HEK293 (cell line): ENCODE measurements at regions not wholly inside any gene's neighbourhood (a gene's known extent, or its start where the extent isn't known, plus 50 kb on each side); places are given as distances from the start of the nearest gene placed in this dataset.

Experiments
- CTCF ChIA-PET: fragments of 350-600 bp; formaldehyde crosslinking; extraction: SDS; loops from one replicate; lab custom pipeline; 2021; ENCODE audit warnings: antibody characterized with exemption; lab: Yijun Ruan, JAX
- POLR2A ChIA-PET: fragments of 300-600 bp; formaldehyde crosslinking; extraction: SDS; loops from one replicate; lab custom pipeline; 2020; ENCODE audit warnings: antibody characterized with exemption, inconsistent platforms; lab: Yijun Ruan, JAX
- H3K27ac ChIP-seq: fragments of 200-500 bp; sonication (Bioruptor generic); 2 replicates; pipeline ENCODE4 v1.5.1; 2014; ENCODE audit warnings: low read depth, low read length, control low read depth, inconsistent platforms; ENCODE audit errors: extremely low read depth
- H3K36me3 ChIP-seq, 2 experiments: fragments of 200-500 bp in 1 of 2; sonication (Bioruptor generic) in 1 of 2; 1 replicate in 1 of 2; 2 replicates in 1 of 2; pipeline ENCODE4 v1.5.1; 2014 to 2017; ENCODE audit warnings: inconsistent platforms in 2 of 2, low read length in 2 of 2; ENCODE audit not compliant: control insufficient read depth in 2 of 2, insufficient read depth in 1 of 2
- H3K4me1 ChIP-seq: fragments of 200-500 bp; sonication (Bioruptor generic); 2 replicates; pipeline ENCODE4 v1.5.1; 2014; ENCODE audit warnings: mild to moderate bottlenecking, low read length, inconsistent platforms; ENCODE audit not compliant: control insufficient read depth, insufficient read depth
- H3K4me3 ChIP-seq: 2 replicates; pipeline ENCODE4 v1.5.1; 2011; ENCODE audit warnings: low read depth, mild to moderate bottlenecking, control low read depth, low read length, moderate library complexity
- H3K9me3 ChIP-seq: fragments of 200-500 bp; sonication (Bioruptor generic); 2 replicates; pipeline ENCODE4 v1.5.1; 2014; ENCODE audit warnings: low read depth, low read length, inconsistent platforms; ENCODE audit not compliant: control insufficient read depth, insufficient read depth
- FEZF1 ChIP-seq: fragments of 450-650 bp; formaldehyde crosslinking; IDR thresholded peaks from 2 replicates; pipeline ENCODE4 v1.5.1; 2016; ENCODE audit warnings: missing biosample characterization, missing genetic modification characterization
- GLIS1 ChIP-seq: fragments of 450-650 bp; formaldehyde crosslinking; IDR thresholded peaks from 2 replicates; pipeline ENCODE4 v1.5.1; 2016; ENCODE audit warnings: missing biosample characterization, missing genetic modification characterization
- HOXC10 ChIP-seq: sonication (generic); formaldehyde crosslinking; IDR thresholded peaks from 2 replicates; pipeline ENCODE4 v1.8.1; 2023; ENCODE audit warnings: mild to moderate bottlenecking, missing genetic modification reagents
- MZF1 ChIP-seq: fragments of 450-650 bp; formaldehyde crosslinking; IDR thresholded peaks from 2 replicates; pipeline ENCODE4 v1.5.1; 2017; ENCODE audit warnings: missing biosample characterization, missing genetic modification characterization, borderline replicate concordance
- OSR2 ChIP-seq: fragments of 450-650 bp; formaldehyde crosslinking; IDR thresholded peaks from 2 replicates; pipeline ENCODE4 v1.5.1; 2016; ENCODE audit warnings: missing biosample characterization, missing genetic modification characterization
- SCRT2 ChIP-seq: fragments of 450-650 bp; formaldehyde crosslinking; IDR thresholded peaks from 2 replicates; pipeline ENCODE4 v1.5.1; 2016; ENCODE audit warnings: missing biosample characterization, missing genetic modification characterization
- WT1 ChIP-seq: fragments of 450-650 bp; formaldehyde crosslinking; IDR thresholded peaks from 2 replicates; pipeline ENCODE4 v1.5.1; 2016; ENCODE audit warnings: missing biosample characterization, missing genetic modification characterization
- ZBTB1 ChIP-seq: fragments of 450-650 bp; formaldehyde crosslinking; IDR thresholded peaks from 2 replicates; pipeline ENCODE4 v1.5.1; 2016; ENCODE audit warnings: missing biosample characterization, missing genetic modification characterization
- ZBTB10 ChIP-seq: fragments of 450-650 bp; formaldehyde crosslinking; IDR thresholded peaks from 2 replicates; pipeline ENCODE4 v1.5.1; 2016; ENCODE audit warnings: missing biosample characterization, missing genetic modification characterization
- ZBTB7A ChIP-seq: fragments of 450-650 bp; formaldehyde crosslinking; IDR thresholded peaks from 2 replicates; pipeline ENCODE4 v1.5.1; 2016; ENCODE audit warnings: low read depth, missing biosample characterization, missing genetic modification characterization
- ZFP41 ChIP-seq: fragments of 450-650 bp; formaldehyde crosslinking; IDR thresholded peaks from 2 replicates; pipeline ENCODE4 v1.5.1; 2016; ENCODE audit warnings: missing biosample characterization, missing genetic modification characterization, borderline replicate concordance
- ZIC2 ChIP-seq: fragments of 450-650 bp; formaldehyde crosslinking; IDR thresholded peaks from 2 replicates; pipeline ENCODE4 v1.5.1; 2016; ENCODE audit warnings: missing biosample characterization, missing genetic modification characterization
- ZNF16 ChIP-seq: fragments of 450-650 bp; formaldehyde crosslinking; IDR thresholded peaks from 2 replicates; pipeline ENCODE4 v1.5.1; 2016; ENCODE audit warnings: low read depth, missing biosample characterization, missing genetic modification characterization
- ZNF202 ChIP-seq: fragments of 450-650 bp; formaldehyde crosslinking; IDR thresholded peaks from 2 replicates; pipeline ENCODE4 v1.5.1; 2016; ENCODE audit warnings: missing biosample characterization, missing genetic modification characterization, borderline replicate concordance
- ZNF248 ChIP-seq: fragments of 450-650 bp; formaldehyde crosslinking; IDR thresholded peaks from 2 replicates; pipeline ENCODE4 v1.5.1; 2017; ENCODE audit warnings: missing biosample characterization, missing genetic modification characterization
- ZNF274 ChIP-seq, 2 experiments: fragments of 200-500 bp in 1 of 2; fragments of 450-650 bp in 1 of 2; sonication (Bioruptor generic) in 1 of 2; formaldehyde crosslinking in 1 of 2; IDR thresholded peaks; 2 replicates each; pipeline versions ENCODE4 v1.5.1 to v1.6.1; 2014 to 2016; ENCODE audit warnings: borderline replicate concordance in 1 of 2, inconsistent platforms in 1 of 2, low read length in 1 of 2, missing biosample characterization in 1 of 2, missing genetic modification characterization in 1 of 2
- ZNF501 ChIP-seq: fragments of 450-650 bp; formaldehyde crosslinking; IDR thresholded peaks from 2 replicates; pipeline ENCODE4 v1.5.1; 2016; ENCODE audit warnings: missing biosample characterization, missing genetic modification characterization
- ZNF514 ChIP-seq: fragments of 450-650 bp; formaldehyde crosslinking; IDR thresholded peaks from 2 replicates; pipeline ENCODE4 v1.5.1; 2016; ENCODE audit warnings: missing biosample characterization, missing genetic modification characterization
- ZNF521 ChIP-seq: fragments of 450-650 bp; formaldehyde crosslinking; IDR thresholded peaks from 2 replicates; pipeline ENCODE4 v1.5.1; 2017; ENCODE audit warnings: missing biosample characterization, mild to moderate bottlenecking, missing genetic modification characterization
- ZNF529 ChIP-seq: fragments of 450-650 bp; formaldehyde crosslinking; IDR thresholded peaks from 2 replicates; pipeline ENCODE4 v1.5.1; 2017; ENCODE audit warnings: missing genetic modification characterization, missing biosample characterization; ENCODE audit not compliant: insufficient replicate concordance
- ZNF585B ChIP-seq: fragments of 450-650 bp; formaldehyde crosslinking; IDR thresholded peaks from 2 replicates; pipeline ENCODE4 v1.5.1; 2016; ENCODE audit warnings: missing biosample characterization, missing genetic modification characterization
- ZNF701 ChIP-seq: fragments of 450-650 bp; formaldehyde crosslinking; IDR thresholded peaks from 2 replicates; pipeline ENCODE4 v1.5.1; 2016; ENCODE audit warnings: missing biosample characterization, missing genetic modification characterization
- ZNF76 ChIP-seq: fragments of 450-650 bp; formaldehyde crosslinking; IDR thresholded peaks from 2 replicates; pipeline ENCODE4; 2016; ENCODE audit warnings: low read depth, missing biosample characterization, missing genetic modification characterization, borderline replicate concordance
- ZNF777 ChIP-seq: fragments of 450-650 bp; formaldehyde crosslinking; IDR thresholded peaks from 2 replicates; pipeline ENCODE4 v1.5.1; 2017; ENCODE audit warnings: missing biosample characterization, missing genetic modification characterization, borderline replicate concordance
- ZSCAN23 ChIP-seq: fragments of 450-650 bp; formaldehyde crosslinking; IDR thresholded peaks from 2 replicates; pipeline ENCODE4 v1.5.1; 2016; ENCODE audit warnings: missing biosample characterization, missing genetic modification characterization
- TF ChIP-seq, protein P1 (sequence below): fragments of 450-650 bp; formaldehyde crosslinking; IDR thresholded peaks from 2 replicates; pipeline ENCODE4 v1.5.1; 2016; ENCODE audit warnings: missing biosample characterization, missing genetic modification characterization, borderline replicate concordance
- TF ChIP-seq, protein P2 (sequence below): fragments of 450-650 bp; formaldehyde crosslinking; IDR thresholded peaks from 2 replicates; pipeline ENCODE4 v1.5.1; 2016; ENCODE audit warnings: missing biosample characterization, missing genetic modification characterization

DNA sequence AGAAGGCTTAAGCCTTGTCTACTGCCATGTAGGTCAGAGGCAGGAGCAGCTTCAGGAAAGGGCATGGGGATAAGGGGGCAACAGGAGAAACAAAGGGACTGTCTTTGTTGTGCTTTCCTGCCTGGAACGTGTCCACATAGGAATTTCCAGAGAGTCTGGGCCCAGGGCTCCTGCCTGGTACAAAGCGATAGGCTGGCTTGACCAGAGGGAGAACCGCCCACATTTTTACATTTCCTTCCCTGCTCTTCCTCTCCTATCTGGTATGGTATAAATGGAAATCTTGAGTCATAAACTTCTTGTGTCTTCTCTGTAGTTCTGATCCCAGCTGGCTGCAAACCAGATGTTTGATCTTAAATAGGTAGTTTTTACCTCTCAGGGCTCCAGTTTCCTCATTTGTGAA is 414.8 kb downstream of the HRH4 start:
- no peaks in the 10 kb centered on the region for H3K4me1 ChIP-seq
- no peak overlapping the region for H3K27ac ChIP-seq
- CTCF ChIA-PET, result interaction anchor here (0.6 to 1.0 kb wide), 3 partner anchors 8 to 266 kb away, joined by 3 to 4 read pairs (median 4); no protein-coding TSS in a partner anchor
- no peak for TF ChIP-seq ZBTB10 (tag by site-specific recombination)
- no peak for TF ChIP-seq ZNF501 (tag by site-specific recombination)
- TF ChIP-seq ZNF701 (tag by site-specific recombination), result no peak
- TF ChIP-seq ZNF521, result no peak
- TF ChIP-seq ZNF514 (tag by site-specific recombination), result no peak
- TF ChIP-seq ZNF585B (tag by site-specific recombination), result no peak
- TF ChIP-seq ZBTB1, result no peak
- TF ChIP-seq ZBTB7A, result no peak
- TF ChIP-seq, protein P1, sequence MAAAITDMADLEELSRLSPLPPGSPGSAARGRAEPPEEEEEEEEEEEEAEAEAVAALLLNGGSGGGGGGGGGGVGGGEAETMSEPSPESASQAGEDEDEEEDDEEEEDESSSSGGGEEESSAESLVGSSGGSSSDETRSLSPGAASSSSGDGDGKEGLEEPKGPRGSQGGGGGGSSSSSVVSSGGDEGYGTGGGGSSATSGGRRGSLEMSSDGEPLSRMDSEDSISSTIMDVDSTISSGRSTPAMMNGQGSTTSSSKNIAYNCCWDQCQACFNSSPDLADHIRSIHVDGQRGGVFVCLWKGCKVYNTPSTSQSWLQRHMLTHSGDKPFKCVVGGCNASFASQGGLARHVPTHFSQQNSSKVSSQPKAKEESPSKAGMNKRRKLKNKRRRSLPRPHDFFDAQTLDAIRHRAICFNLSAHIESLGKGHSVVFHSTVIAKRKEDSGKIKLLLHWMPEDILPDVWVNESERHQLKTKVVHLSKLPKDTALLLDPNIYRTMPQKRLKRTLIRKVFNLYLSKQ (tag by site-specific recombination), result no peak
- TF ChIP-seq OSR2, result no peak
- TF ChIP-seq ZIC2 (tag by site-specific recombination), result no peak
- no peak for TF ChIP-seq WT1
- TF ChIP-seq, all 188 proteins: peak for 0
- H3K36me3 ChIP-seq, result no peaks in the 10 kb centered on the region
- H3K4me3 ChIP-seq, result no peak overlapping the region
- POLR2A ChIA-PET, result interaction anchor here (0.6 kb wide), 1 partner anchor 1418 kb away, joined by 3 read pairs; no protein-coding TSS in a partner anchor
- no peaks in the 10 kb centered on the region for H3K9me3 ChIP-seq

DNA sequence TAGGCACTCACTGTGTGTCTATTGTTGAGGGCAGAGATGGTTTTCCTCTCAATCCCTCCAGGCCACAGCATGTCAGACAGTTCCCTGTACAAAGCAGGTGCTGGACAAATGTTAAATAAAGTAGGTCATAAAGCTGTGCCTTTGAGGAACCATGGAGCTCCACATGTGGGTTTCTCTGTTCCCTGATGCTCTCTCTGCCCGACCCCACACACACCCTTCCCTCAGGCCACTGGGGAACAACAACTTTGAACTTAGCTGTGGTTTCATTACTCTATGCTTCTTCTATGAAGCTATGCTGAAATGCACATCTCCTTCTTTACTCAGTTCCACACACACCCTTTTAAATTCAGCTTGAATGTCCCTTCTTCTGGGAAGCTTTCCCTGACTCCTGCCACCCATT is 415.3 kb downstream of the HRH4 start:
- POLR2A ChIA-PET, result interaction anchor here (0.6 kb wide), 1 partner anchor 1418 kb away, joined by 3 read pairs; no protein-coding TSS in a partner anchor
- no peak for TF ChIP-seq ZNF248
- no peak for TF ChIP-seq ZNF202 (tag by site-specific recombination)
- TF ChIP-seq, all 188 proteins: peak for 0
- Histone ChIP-seq H3K36me3 (no peaks in the 10 kb centered on the region), H3K4me3 (no peak overlapping the region), H3K4me1 (no peaks in the 10 kb centered on the region), H3K9me3 (no peaks in the 10 kb centered on the region), H3K27ac (no peak overlapping the region)
- CTCF ChIA-PET, result interaction anchor here (0.6 to 1.0 kb wide), 3 partner anchors 8 to 266 kb away, joined by 3 to 4 read pairs (median 4); no protein-coding TSS in a partner anchor

- ChIA-PET CTCF (interaction anchor here (0.5 to 1.1 kb wide), 7 partner anchors 13 to 475 kb away, joined by 3 to 4 read pairs (median 4); no protein-coding TSS in a partner anchor), POLR2A (no interaction called here)
- Histone ChIP-seq H3K9me3 (no peaks in the 10 kb centered on the region), H3K4me3 (no peak overlapping the region), H3K4me1 (no peaks in the 10 kb centered on the region)
- TF ChIP-seq ZNF202 (tag by site-specific recombination) (no peak), SCRT2 (tag by site-specific recombination) (no peak), ZNF521 (no peak), ZNF16 (tag by site-specific recombination) (no peak), HOXC10 (CRISPR knock-in tag) (no peak), ZNF274 (IDR thresholded peaks at IDR 0.05; ENCODE audit: low read length) (no peak), ZNF274 (tag by site-specific recombination; IDR thresholded peaks at IDR 0.05; ENCODE audit: borderline replicate concordance) (no peak), ZSCAN23 (tag by site-specific recombination) (no peak), ZNF76 (tag by site-specific recombination) (no peak), GLIS1 (tag by site-specific recombination) (no peak), MZF1 (tag by site-specific recombination) (no peak), ZNF529 (tag by site-specific recombination) (no peak), FEZF1 (tag by site-specific recombination) (no peak), ZFP41 (tag by site-specific recombination) (no peak), ZNF777 (tag by site-specific recombination) (no peak)
- TF ChIP-seq, protein P2, sequence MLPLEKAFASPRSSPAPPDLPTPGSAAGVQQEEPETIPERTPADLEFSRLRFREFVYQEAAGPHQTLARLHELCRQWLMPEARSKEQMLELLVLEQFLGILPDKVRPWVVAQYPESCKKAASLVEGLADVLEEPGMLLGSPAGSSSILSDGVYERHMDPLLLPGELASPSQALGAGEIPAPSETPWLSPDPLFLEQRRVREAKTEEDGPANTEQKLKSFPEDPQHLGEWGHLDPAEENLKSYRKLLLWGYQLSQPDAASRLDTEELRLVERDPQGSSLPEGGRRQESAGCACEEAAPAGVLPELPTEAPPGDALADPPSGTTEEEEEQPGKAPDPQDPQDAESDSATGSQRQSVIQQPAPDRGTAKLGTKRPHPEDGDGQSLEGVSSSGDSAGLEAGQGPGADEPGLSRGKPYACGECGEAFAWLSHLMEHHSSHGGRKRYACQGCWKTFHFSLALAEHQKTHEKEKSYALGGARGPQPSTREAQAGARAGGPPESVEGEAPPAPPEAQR (tag by site-specific recombination), result no peak
- TF ChIP-seq, all 188 proteins: peak for 0
- Histone ChIP-seq H3K27ac (no peak overlapping the region), H3K36me3 (no peaks in the 10 kb centered on the region)
These were observed 415.8 kb downstream of the HRH4 start for GRCh38 chr18:24876266-24876665.
